Ovary (tissue), 3 donors: ENCODE measurements at regions not wholly inside any gene's neighbourhood (a gene's known extent, or its start where the extent isn't known, plus 50 kb on each side); places are given as distances from the start of the nearest gene placed in this dataset.

Source experiments
- POLR2A ChIP-seq: fragments of 450-650 bp; IDR thresholded peaks from one replicate; pipeline ENCODE4 v1.6.1; 2017; ENCODE audit warnings: antibody characterized with exemption, mild to moderate bottlenecking, moderate library complexity
- TF ChIP-seq, protein P1 (sequence below), 3 donors: fragments of 450-650 bp in 2 of 3; fragments of 200-600 bp in 1 of 3; IDR thresholded peaks; one replicate each; pipeline versions ENCODE4 v1.5.1 to v1.8.0; 2016 to 2022; ENCODE audit warnings: antibody characterized with exemption in 3 of 3, mild to moderate bottlenecking in 1 of 3
- donor health status: DM: no; HTN: no; CAD: no.

DNA sequence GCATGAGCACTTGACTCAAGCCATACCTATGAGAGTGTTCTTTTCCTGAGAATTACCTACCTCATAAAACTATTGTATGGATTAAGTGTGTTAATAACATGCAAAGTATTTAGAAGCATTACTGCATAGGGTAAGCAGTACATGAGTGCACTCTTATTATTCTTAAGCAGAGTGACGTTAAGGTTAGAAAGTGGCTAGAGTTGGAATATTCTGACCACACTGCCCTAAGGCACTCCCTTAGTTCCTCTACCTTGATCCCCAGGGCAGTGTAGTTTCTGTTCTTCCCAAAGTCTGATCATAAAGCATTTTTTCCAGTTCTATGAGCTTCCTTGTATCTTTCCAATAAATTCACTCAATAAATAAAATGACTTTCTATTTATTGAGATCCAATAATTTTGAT, 189.2 kb downstream of the PCSK1 start:
- TF ChIP-seq, protein P1, sequence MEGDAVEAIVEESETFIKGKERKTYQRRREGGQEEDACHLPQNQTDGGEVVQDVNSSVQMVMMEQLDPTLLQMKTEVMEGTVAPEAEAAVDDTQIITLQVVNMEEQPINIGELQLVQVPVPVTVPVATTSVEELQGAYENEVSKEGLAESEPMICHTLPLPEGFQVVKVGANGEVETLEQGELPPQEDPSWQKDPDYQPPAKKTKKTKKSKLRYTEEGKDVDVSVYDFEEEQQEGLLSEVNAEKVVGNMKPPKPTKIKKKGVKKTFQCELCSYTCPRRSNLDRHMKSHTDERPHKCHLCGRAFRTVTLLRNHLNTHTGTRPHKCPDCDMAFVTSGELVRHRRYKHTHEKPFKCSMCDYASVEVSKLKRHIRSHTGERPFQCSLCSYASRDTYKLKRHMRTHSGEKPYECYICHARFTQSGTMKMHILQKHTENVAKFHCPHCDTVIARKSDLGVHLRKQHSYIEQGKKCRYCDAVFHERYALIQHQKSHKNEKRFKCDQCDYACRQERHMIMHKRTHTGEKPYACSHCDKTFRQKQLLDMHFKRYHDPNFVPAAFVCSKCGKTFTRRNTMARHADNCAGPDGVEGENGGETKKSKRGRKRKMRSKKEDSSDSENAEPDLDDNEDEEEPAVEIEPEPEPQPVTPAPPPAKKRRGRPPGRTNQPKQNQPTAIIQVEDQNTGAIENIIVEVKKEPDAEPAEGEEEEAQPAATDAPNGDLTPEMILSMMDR (IDR thresholded peaks at IDR 0.05), result no peak
- no peak for TF ChIP-seq POLR2A
